Panc1 (cell line): ENCODE measurements at regions not wholly inside any gene's neighbourhood (a gene's known extent, or its start where the extent isn't known, plus 50 kb on each side); places are given as distances from the start of the nearest gene placed in this dataset.

ENCODE experiments used
- ATAC-seq: fragments of 200-7000 bp; cut with Tn5 transposase; 2 replicates; pipeline ENCODE4 v1.9.1; 2020; ENCODE audit warnings: mild to moderate bottlenecking, moderate library complexity
- BruUV-seq: library from RNA; stranded (reverse); fragments of 400-500 nt; replicated peaks from 2 replicates; lab custom pipeline; 2021; lab: Mats Ljungman, UMichigan
- CTCF ChIA-PET: fragments of 300-600 bp; sonication (Branson Sonifier 250); formaldehyde crosslinking; loops from one replicate; lab custom pipeline; 2022; ENCODE audit warnings: antibody characterized with exemption; lab: Charles Lee
- POLR2A ChIA-PET: fragments of 300-600 bp; sonication (Branson Sonifier 250); formaldehyde crosslinking; loops from one replicate; lab custom pipeline; 2022; ENCODE audit warnings: antibody characterized with exemption; lab: Charles Lee
- DNase-seq: peaks from one replicate; pipeline ENCODE4 v3.0.0-alpha.2; 2010; ENCODE audit warnings: low read depth, low spot score
- H3K27ac ChIP-seq: 2 replicates; pipeline ENCODE4 v1.5.1; 2011; ENCODE audit warnings: mild to moderate bottlenecking, low read length, inconsistent platforms
- H3K27me3 ChIP-seq: fragments of 200-500 bp; sonication (Bioruptor generic); 2 replicates; pipeline ENCODE4 v1.6.0; 2014; ENCODE audit warnings: low read length, inconsistent platforms; ENCODE audit not compliant: control insufficient read depth, insufficient read depth
- H3K36me3 ChIP-seq: fragments of 200-500 bp; sonication (Bioruptor generic); 2 replicates; pipeline ENCODE4 v1.5.1; 2014; ENCODE audit warnings: inconsistent platforms, mild to moderate bottlenecking, low read length, moderate library complexity; ENCODE audit not compliant: control insufficient read depth, insufficient read depth
- H3K4me1 ChIP-seq: 2 replicates; pipeline ENCODE4 v1.5.1; 2011; ENCODE audit warnings: inconsistent platforms, mild to moderate bottlenecking, low read length, moderate library complexity; ENCODE audit not compliant: control insufficient read depth, insufficient read depth
- H3K4me3 ChIP-seq, 2 experiments: 2 replicates each; pipeline ENCODE4 v1.5.1; 2011 to 2012; ENCODE audit warnings: low read depth in 2 of 2, low read length in 2 of 2, mild to moderate bottlenecking in 2 of 2, inconsistent platforms in 1 of 2, moderate library complexity in 1 of 2
- H3K9me3 ChIP-seq: fragments of 200-500 bp; sonication (Bioruptor generic); 2 replicates; pipeline ENCODE4 v1.5.1; 2014; ENCODE audit warnings: low read depth, mild to moderate bottlenecking, inconsistent platforms, low read length, moderate library complexity; ENCODE audit not compliant: control insufficient read depth, insufficient read depth
- POLR2AphosphoS5 ChIP-seq: IDR thresholded peaks from 2 replicates; pipeline ENCODE4 v1.6.1; 2012; ENCODE audit warnings: mild to moderate bottlenecking, low read depth, low read length, moderate library complexity
- SIN3A ChIP-seq: IDR thresholded peaks from 2 replicates; pipeline ENCODE4 v1.6.1; 2012; ENCODE audit warnings: low read depth, mild to moderate bottlenecking, low read length, moderate library complexity, borderline replicate concordance; ENCODE audit not compliant: insufficient read depth
- TCF7L2 ChIP-seq: IDR thresholded peaks from 2 replicates; pipeline ENCODE4 v1.6.1; 2011; ENCODE audit warnings: mild to moderate bottlenecking, low read depth, low read length, inconsistent platforms
- in situ Hi-C: cut with HindIII; loops from 2 replicates; pipeline ENCODE4 v1.10.0; 2016; ENCODE audit warnings: low sequenced_read_pairs, low pct_unique_long_range_greater_than_20kb
- intact Hi-C: fragments of 100-400 bp; cut with micrococcal nuclease; formaldehyde crosslinking; loops from one replicate; pipeline ENCODE4 v1.10.0; 2022; ENCODE audit not compliant: unreplicated experiment
- TF ChIP-seq, protein P1 (sequence below), 2 experiments: IDR thresholded peaks; 2 replicates each; pipeline ENCODE4 v1.6.1; 2011 to 2012; ENCODE audit warnings: low read depth in 2 of 2, control low read depth in 1 of 2, low read length in 1 of 2, mild to moderate bottlenecking in 1 of 2, moderate library complexity in 1 of 2; ENCODE audit not compliant: insufficient read depth in 1 of 2
- TF ChIP-seq, protein P2 (sequence below): fragments of 450-650 bp; IDR thresholded peaks from 2 replicates; pipeline ENCODE4 v1.5.1; 2017; ENCODE audit warnings: mild to moderate bottlenecking

DNA sequence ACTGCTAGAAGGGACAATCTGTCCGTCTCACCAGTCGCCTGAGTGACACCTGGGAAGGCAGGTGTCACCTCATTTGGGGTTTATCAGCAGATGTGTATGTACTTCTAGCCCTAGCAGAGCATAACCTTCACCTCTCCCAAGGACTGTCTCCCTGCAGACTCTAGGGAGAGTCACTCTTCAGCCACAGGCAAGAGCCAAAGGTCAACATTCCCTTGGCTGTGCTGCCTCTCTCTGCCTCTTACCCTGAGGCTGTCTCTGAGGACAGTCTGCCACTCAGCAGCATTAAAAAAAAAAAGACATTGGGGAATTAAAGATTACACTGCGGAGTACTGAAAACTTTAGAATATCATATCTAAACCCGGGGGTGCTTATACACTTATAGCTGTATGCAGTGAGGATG is 377.7 kb upstream of the FZD8 start:
- no peaks in the 10 kb centered on the region for H3K9me3 ChIP-seq
- no peak for DNase-seq
- intact Hi-C loops (no loop called here), in situ Hi-C loops (no loop called here)
- no peak overlapping the region for H3K4me3 ChIP-seq
- no peaks in the 10 kb centered on the region for H3K36me3 ChIP-seq
- no TSS peak for BruUV-seq
- no peak for ATAC-seq
- TF ChIP-seq TCF7L2 (no peak), POLR2AphosphoS5 (no peak), SIN3A (no peak)
- TF ChIP-seq, protein P1, sequence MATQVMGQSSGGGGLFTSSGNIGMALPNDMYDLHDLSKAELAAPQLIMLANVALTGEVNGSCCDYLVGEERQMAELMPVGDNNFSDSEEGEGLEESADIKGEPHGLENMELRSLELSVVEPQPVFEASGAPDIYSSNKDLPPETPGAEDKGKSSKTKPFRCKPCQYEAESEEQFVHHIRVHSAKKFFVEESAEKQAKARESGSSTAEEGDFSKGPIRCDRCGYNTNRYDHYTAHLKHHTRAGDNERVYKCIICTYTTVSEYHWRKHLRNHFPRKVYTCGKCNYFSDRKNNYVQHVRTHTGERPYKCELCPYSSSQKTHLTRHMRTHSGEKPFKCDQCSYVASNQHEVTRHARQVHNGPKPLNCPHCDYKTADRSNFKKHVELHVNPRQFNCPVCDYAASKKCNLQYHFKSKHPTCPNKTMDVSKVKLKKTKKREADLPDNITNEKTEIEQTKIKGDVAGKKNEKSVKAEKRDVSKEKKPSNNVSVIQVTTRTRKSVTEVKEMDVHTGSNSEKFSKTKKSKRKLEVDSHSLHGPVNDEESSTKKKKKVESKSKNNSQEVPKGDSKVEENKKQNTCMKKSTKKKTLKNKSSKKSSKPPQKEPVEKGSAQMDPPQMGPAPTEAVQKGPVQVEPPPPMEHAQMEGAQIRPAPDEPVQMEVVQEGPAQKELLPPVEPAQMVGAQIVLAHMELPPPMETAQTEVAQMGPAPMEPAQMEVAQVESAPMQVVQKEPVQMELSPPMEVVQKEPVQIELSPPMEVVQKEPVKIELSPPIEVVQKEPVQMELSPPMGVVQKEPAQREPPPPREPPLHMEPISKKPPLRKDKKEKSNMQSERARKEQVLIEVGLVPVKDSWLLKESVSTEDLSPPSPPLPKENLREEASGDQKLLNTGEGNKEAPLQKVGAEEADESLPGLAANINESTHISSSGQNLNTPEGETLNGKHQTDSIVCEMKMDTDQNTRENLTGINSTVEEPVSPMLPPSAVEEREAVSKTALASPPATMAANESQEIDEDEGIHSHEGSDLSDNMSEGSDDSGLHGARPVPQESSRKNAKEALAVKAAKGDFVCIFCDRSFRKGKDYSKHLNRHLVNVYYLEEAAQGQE (IDR thresholded peaks at IDR 0.05; ENCODE audit: insufficient read depth in 1 of 2, low read depth in 2 of 2, low read length in 1 of 2), result no peak
- TF ChIP-seq, protein P2, sequence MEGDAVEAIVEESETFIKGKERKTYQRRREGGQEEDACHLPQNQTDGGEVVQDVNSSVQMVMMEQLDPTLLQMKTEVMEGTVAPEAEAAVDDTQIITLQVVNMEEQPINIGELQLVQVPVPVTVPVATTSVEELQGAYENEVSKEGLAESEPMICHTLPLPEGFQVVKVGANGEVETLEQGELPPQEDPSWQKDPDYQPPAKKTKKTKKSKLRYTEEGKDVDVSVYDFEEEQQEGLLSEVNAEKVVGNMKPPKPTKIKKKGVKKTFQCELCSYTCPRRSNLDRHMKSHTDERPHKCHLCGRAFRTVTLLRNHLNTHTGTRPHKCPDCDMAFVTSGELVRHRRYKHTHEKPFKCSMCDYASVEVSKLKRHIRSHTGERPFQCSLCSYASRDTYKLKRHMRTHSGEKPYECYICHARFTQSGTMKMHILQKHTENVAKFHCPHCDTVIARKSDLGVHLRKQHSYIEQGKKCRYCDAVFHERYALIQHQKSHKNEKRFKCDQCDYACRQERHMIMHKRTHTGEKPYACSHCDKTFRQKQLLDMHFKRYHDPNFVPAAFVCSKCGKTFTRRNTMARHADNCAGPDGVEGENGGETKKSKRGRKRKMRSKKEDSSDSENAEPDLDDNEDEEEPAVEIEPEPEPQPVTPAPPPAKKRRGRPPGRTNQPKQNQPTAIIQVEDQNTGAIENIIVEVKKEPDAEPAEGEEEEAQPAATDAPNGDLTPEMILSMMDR, result no peak
- POLR2A ChIA-PET, result no interaction called here
- H3K4me1 ChIP-seq, result no peaks in the 10 kb centered on the region
- CTCF ChIA-PET, result no interaction called here
- no peak overlapping the region for H3K27ac ChIP-seq
- H3K27me3 ChIP-seq, result no peaks in the 10 kb centered on the region

DNA sequence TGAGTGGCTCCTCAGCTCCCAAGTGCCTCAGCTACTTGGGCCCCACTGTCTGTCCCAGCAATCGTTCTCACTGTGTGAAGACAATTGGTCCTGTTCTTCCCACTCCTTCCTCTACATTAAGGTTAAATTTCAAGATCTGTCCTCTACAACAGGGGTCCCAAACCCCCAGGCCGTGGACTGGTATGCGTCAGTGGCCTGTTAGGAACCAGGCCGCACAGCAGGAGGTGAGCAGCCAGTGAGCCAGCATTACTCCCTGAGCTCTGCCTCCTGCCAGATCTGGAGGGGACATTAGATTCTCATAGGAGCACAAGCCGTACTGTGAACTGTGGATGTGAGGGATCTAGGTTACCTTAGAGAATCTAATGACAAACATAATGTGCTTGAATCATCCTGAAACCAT is 376.9 kb upstream of the FZD8 start:
- intact Hi-C loops, result no loop called here
- ATAC-seq, result no peak

More for the DNA sequence above, 376.9 kb upstream of the FZD8 start:
- Histone ChIP-seq H3K27me3 (no peaks in the 10 kb centered on the region), H3K4me1 (no peaks in the 10 kb centered on the region), H3K9me3 (no peaks in the 10 kb centered on the region), H3K36me3 (no peaks in the 10 kb centered on the region), H3K27ac (no peak overlapping the region), H3K4me3 (no peak overlapping the region)
- POLR2A ChIA-PET, result no interaction called here
- DNase-seq, result no peak
- no TSS peak for BruUV-seq
- TF ChIP-seq SIN3A, result no peak
- no peak for TF ChIP-seq POLR2AphosphoS5
- TF ChIP-seq, protein P2, result no peak
- no peak for TF ChIP-seq TCF7L2
- TF ChIP-seq, protein P1 (IDR thresholded peaks at IDR 0.05; ENCODE audit: insufficient read depth in 1 of 2, low read depth in 2 of 2, low read length in 1 of 2), result no peak
- in situ Hi-C loops, result no loop called here
- CTCF ChIA-PET, result no interaction called here
